CD4-positive, alpha-beta T cell treated with Interferon alpha-2 for 1 hour (primary cell): ENCODE measurements at regions not wholly inside any gene's neighbourhood (a gene's known extent, or its start where the extent isn't known, plus 50 kb on each side); places are given as distances from the start of the nearest gene placed in this dataset.

Experiments used
- DNase-seq, 2 donors: peaks; one replicate each; pipeline ENCODE4 v3.0.0-alpha.2; 2020 to 2022

- no peak for DNase-seq
Measured at GRCh38 chr2:19232312-19232711, 126.1 kb downstream of the OSR1 start.

GRCh38 chr2:19231625-19232024 lies 126.8 kb downstream of the OSR1 start:
- no peak for DNase-seq

- DNase-seq, result no peak
Measured at GRCh38 chr2:19230626-19231025, 127.8 kb downstream of the OSR1 start.

GRCh38 chr2:19228715-19229114 lies 129.7 kb downstream of the OSR1 start:
- DNase-seq, result no peak

- DNase-seq, result no peak
Measured at GRCh38 chr2:19228181-19228593, 130.2 kb downstream of the OSR1 start.

GRCh38 chr2:19226871-19227270 lies 131.6 kb downstream of the OSR1 start:
- no peak for DNase-seq

- DNase-seq, result no peak
Measured at GRCh38 chr2:19226386-19226785, 132.0 kb downstream of the OSR1 start.

GRCh38 chr2:19225931-19226330 lies 132.5 kb downstream of the OSR1 start:
- no peak for DNase-seq

GRCh38 chr2:19225126-19225525 lies 133.3 kb downstream of the OSR1 start:
- DNase-seq, result no peak

- no peak for DNase-seq
Measured at GRCh38 chr2:19224486-19224885, 133.9 kb downstream of the OSR1 start.

- no peak for DNase-seq
Measured at GRCh38 chr2:19224011-19224410, 134.4 kb downstream of the OSR1 start.

- no peak for DNase-seq
Measured at GRCh38 chr2:19219060-19219459, 139.4 kb downstream of the OSR1 start.

- DNase-seq, result no peak
Measured at GRCh38 chr2:19218166-19218565, 140.3 kb downstream of the OSR1 start.

- no peak for DNase-seq
Measured at GRCh38 chr2:19216676-19217602, 141.5 kb downstream of the OSR1 start.

- DNase-seq, result no peak
Measured at GRCh38 chr2:19216238-19216637, 142.2 kb downstream of the OSR1 start.

- DNase-seq, result no peak
Measured at GRCh38 chr2:19214682-19215391, 143.6 kb downstream of the OSR1 start.

GRCh38 chr2:19209575-19210341 lies 148.7 kb downstream of the OSR1 start:
- DNase-seq, result no peak

GRCh38 chr2:19208479-19209199 lies 149.8 kb downstream of the OSR1 start:
- DNase-seq, result no peak

GRCh38 chr2:19207452-19207851 lies 151.0 kb downstream of the OSR1 start:
- DNase-seq, result no peak

- DNase-seq, result no peak
Measured at GRCh38 chr2:19205983-19206533, 152.4 kb downstream of the OSR1 start.

- no peak for DNase-seq
Measured at GRCh38 chr2:19203866-19204265, 154.6 kb downstream of the OSR1 start.

- no peak for DNase-seq
Measured at GRCh38 chr2:19201911-19202462, 156.4 kb downstream of the OSR1 start.
